Activated CD8-positive, alpha-beta T cell treated with anti-CD3 and anti-CD28 coated beads for 36 hours (primary cell): ENCODE measurements at regions not wholly inside any gene's neighbourhood (a gene's known extent, or its start where the extent isn't known, plus 50 kb on each side); places are given as distances from the start of the nearest gene placed in this dataset.

Experiments
- ATAC-seq: fragments of 200-7000 bp; cut with Tn5 transposase; one replicate; pipeline ENCODE4 v1.10.0; 2021; ENCODE audit warnings: mild to moderate bottlenecking, moderate library complexity
- CTCF ChIA-PET: fragments of 350-600 bp; sonication (Branson Sonifier 250); formaldehyde crosslinking; loops from one replicate; lab custom pipeline; 2021; ENCODE audit warnings: antibody characterized with exemption; lab: Charles Lee
- POLR2A ChIA-PET: fragments of 350-600 bp; sonication (Branson Sonifier 250); formaldehyde crosslinking; loops from one replicate; lab custom pipeline; 2021; ENCODE audit warnings: antibody characterized with exemption; lab: Charles Lee
- DNase-seq: peaks from one replicate; pipeline ENCODE4 v3.0.0-alpha.2; 2020
- H3K27ac Mint-ChIP-seq: one replicate; pipeline ENCODE4 v1.8.0; 2021; ENCODE audit warnings: mild to moderate bottlenecking, mixed read lengths
- H3K27me3 Mint-ChIP-seq: one replicate; pipeline ENCODE4 v1.8.0; 2021; ENCODE audit warnings: mixed read lengths
- H3K36me3 Mint-ChIP-seq: one replicate; pipeline ENCODE4 v1.8.0; 2021; ENCODE audit warnings: low read depth, mixed read lengths
- H3K4me1 Mint-ChIP-seq: one replicate; pipeline ENCODE4 v1.8.0; 2021; ENCODE audit warnings: low read depth, mixed read lengths
- H3K4me3 Mint-ChIP-seq: one replicate; pipeline ENCODE4 v1.8.0; 2021; ENCODE audit warnings: mild to moderate bottlenecking, moderate library complexity, mixed read lengths
- H3K9me3 Mint-ChIP-seq: one replicate; pipeline ENCODE4 v1.8.0; 2021; ENCODE audit warnings: mixed read lengths
- CTCF ChIP-seq: fragments of 200-600 bp; IDR thresholded peaks from one replicate; pipeline ENCODE4 v1.8.0; 2022; ENCODE audit warnings: antibody characterized with exemption, mild to moderate bottlenecking
- intact Hi-C: fragments of 100-400 bp; cut with micrococcal nuclease; formaldehyde crosslinking; loops from one replicate; pipeline ENCODE4 v1.10.0; 2022

GRCh38 chr10:44306762-44307161 lies 78.1 kb downstream of the CXCL12 start:
- Mint-ChIP-seq H3K4me1 (peaks cover 12% of the 10 kb centered on the region), H3K27me3 (peaks cover 7% of the 10 kb centered on the region), H3K4me3 (no peak overlapping the region), H3K27ac (no peak overlapping the region), H3K36me3 (no peaks in the 10 kb centered on the region), H3K9me3 (peaks cover 4% of the 10 kb centered on the region)
- DNase-seq (peak; percentile 21), ATAC-seq (no peak)
- CTCF ChIA-PET, result no interaction called here
- POLR2A ChIA-PET, result no interaction called here
- TF ChIP-seq CTCF, result no peak
- intact Hi-C loops, result no loop called here

- POLR2A ChIA-PET, result no interaction called here
- intact Hi-C loops, result no loop called here
- H3K9me3 Mint-ChIP-seq, result peaks cover 4% of the 10 kb centered on the region
- ATAC-seq, result no peak
- TF ChIP-seq CTCF, result no peak
- H3K36me3 Mint-ChIP-seq, result no peaks in the 10 kb centered on the region
- H3K27me3 Mint-ChIP-seq, result peaks cover 2% of the 10 kb centered on the region
- no peak overlapping the region for H3K4me3 Mint-ChIP-seq
- peaks cover 7% of the 10 kb centered on the region for H3K4me1 Mint-ChIP-seq
- H3K27ac Mint-ChIP-seq, result no peak overlapping the region
- CTCF ChIA-PET, result no interaction called here
- DNase-seq, result no peak
Observed at GRCh38 chr10:44306147-44306710, 78.7 kb downstream of the CXCL12 start.

GRCh38 chr10:44301781-44302355 lies 83.0 kb downstream of the CXCL12 start:
- ATAC-seq, result no peak
- Mint-ChIP-seq H3K27me3 (peaks cover 2% of the 10 kb centered on the region), H3K9me3 (peaks cover 4% of the 10 kb centered on the region), H3K4me3 (no peak overlapping the region), H3K4me1 (no peaks in the 10 kb centered on the region), H3K36me3 (no peaks in the 10 kb centered on the region), H3K27ac (no peak overlapping the region)
- POLR2A ChIA-PET, result no interaction called here
- CTCF ChIA-PET, result no interaction called here
- TF ChIP-seq CTCF, result no peak
- no peak for DNase-seq
- intact Hi-C loops, result no loop called here

- CTCF ChIA-PET, result no interaction called here
- Mint-ChIP-seq H3K36me3 (no peaks in the 10 kb centered on the region), H3K9me3 (peaks cover 4% of the 10 kb centered on the region), H3K4me3 (no peak overlapping the region), H3K4me1 (no peaks in the 10 kb centered on the region), H3K27me3 (peaks cover 3% of the 10 kb centered on the region), H3K27ac (no peak overlapping the region)
- peak; percentile 14 for DNase-seq
- no peak for TF ChIP-seq CTCF
- POLR2A ChIA-PET, result interaction anchor here (0.6 kb wide), 1 partner anchor 14 kb away, joined by 3 read pairs; no protein-coding TSS in a partner anchor
- ATAC-seq, result peak; percentile 20
- intact Hi-C loops, result no loop called here
Observed at GRCh38 chr10:44300666-44301649, 83.9 kb downstream of the CXCL12 start.

- TF ChIP-seq CTCF, result no peak
- Mint-ChIP-seq H3K4me1 (no peaks in the 10 kb centered on the region), H3K27me3 (peaks cover 3% of the 10 kb centered on the region), H3K4me3 (no peak overlapping the region), H3K27ac (no peak overlapping the region), H3K9me3 (peaks cover 2% of the 10 kb centered on the region), H3K36me3 (no peaks in the 10 kb centered on the region)
- POLR2A ChIA-PET, result no interaction called here
- CTCF ChIA-PET, result no interaction called here
- intact Hi-C loops, result no loop called here
- no peak for ATAC-seq
- no peak for DNase-seq
Observed at GRCh38 chr10:44298713-44299112, 86.2 kb downstream of the CXCL12 start.
